ENCODE measurements at regions not wholly inside any gene's neighbourhood (a gene's known extent, or its start where the extent isn't known, plus 50 kb on each side); places are given as distances from the start of the nearest gene placed in this dataset.
"Not testable (repeated sequence)": the region's sequence is repeated elsewhere in the genome, so short reads cannot be mapped to it uniquely, and the experiment has no call there.

- TF ChIP-seq CTCF (IDR thresholded peaks at IDR 0.05; ENCODE audit: borderline replicate concordance, extremely low read depth, insufficient read depth), result no peak
- Histone ChIP-seq H3K9me3 (ENCODE audit: control insufficient read depth in 2 of 3, insufficient read depth in 1 of 3, low read length in 3 of 3) (no peaks in the 10 kb centered on the region), H3K4me1 (ENCODE audit: control insufficient read depth in 2 of 3, insufficient read depth in 2 of 3, low read depth in 1 of 3, low read length in 3 of 3) (no peaks in the 10 kb centered on the region), H3K36me3 (ENCODE audit: control insufficient read depth in 2 of 3, insufficient read depth in 3 of 3, low read length in 3 of 3) (no peaks in the 10 kb centered on the region), H3K4me3 (ENCODE audit: low read length in 3 of 3) (no peak overlapping the region), H3K27me3 (ENCODE audit: control insufficient read depth, insufficient read depth, low read length) (no peaks in the 10 kb centered on the region), H3K27ac (ENCODE audit: low read depth in 2 of 2, low read length in 2 of 2) (no peak overlapping the region), H3K9ac (ENCODE audit: low read length in 3 of 3) (no peak overlapping the region)
- intact Hi-C loops (cut with DNase I), result no loop called here
- FAIRE-seq (no peak), DNase-seq (no peak)
These were observed 791.3 kb downstream of the TENT5A start for GRCh38 chr6:80961166-80961565.

- H3K4me3 ChIP-seq (ENCODE audit: low read length in 3 of 3), result no peak overlapping the region
- H3K27me3 ChIP-seq (ENCODE audit: control insufficient read depth, insufficient read depth, low read length), result no peaks in the 10 kb centered on the region
- no peak for TF ChIP-seq CTCF (IDR thresholded peaks at IDR 0.05; ENCODE audit: borderline replicate concordance, extremely low read depth, insufficient read depth)
- no peak overlapping the region for H3K9ac ChIP-seq (ENCODE audit: low read length in 3 of 3)
- no peak for FAIRE-seq
- H3K36me3 ChIP-seq (ENCODE audit: control insufficient read depth in 2 of 3, insufficient read depth in 3 of 3, low read length in 3 of 3), result no peaks in the 10 kb centered on the region
- DNase-seq, result no peak
- H3K4me1 ChIP-seq (ENCODE audit: control insufficient read depth in 2 of 3, insufficient read depth in 2 of 3, low read depth in 1 of 3, low read length in 3 of 3), result no peaks in the 10 kb centered on the region
- no peaks in the 10 kb centered on the region for H3K9me3 ChIP-seq (ENCODE audit: control insufficient read depth in 2 of 3, insufficient read depth in 1 of 3, low read length in 3 of 3)
- no peak overlapping the region for H3K27ac ChIP-seq (ENCODE audit: low read depth in 2 of 2, low read length in 2 of 2)
- intact Hi-C loops (cut with DNase I), result no loop called here
These were observed 793.4 kb downstream of the TENT5A start for GRCh38 chr6:80959034-80959433.

GRCh38 chr6:80956898-80957297 is 795.6 kb downstream of the TENT5A start:
- intact Hi-C loops (cut with DNase I), result no loop called here
- no peak overlapping the region for H3K9ac ChIP-seq (ENCODE audit: low read length in 3 of 3)
- no peak for TF ChIP-seq CTCF (IDR thresholded peaks at IDR 0.05; ENCODE audit: borderline replicate concordance, extremely low read depth, insufficient read depth)
- H3K9me3 ChIP-seq (ENCODE audit: control insufficient read depth in 2 of 3, insufficient read depth in 1 of 3, low read length in 3 of 3), result no peaks in the 10 kb centered on the region
- H3K4me3 ChIP-seq (ENCODE audit: low read length in 3 of 3), result no peak overlapping the region
- no peaks in the 10 kb centered on the region for H3K4me1 ChIP-seq (ENCODE audit: control insufficient read depth in 2 of 3, insufficient read depth in 2 of 3, low read depth in 1 of 3, low read length in 3 of 3)
- H3K27ac ChIP-seq (ENCODE audit: low read depth in 2 of 2, low read length in 2 of 2), result no peak overlapping the region
- no peak for DNase-seq
- FAIRE-seq, result no peak
- no peaks in the 10 kb centered on the region for H3K27me3 ChIP-seq (ENCODE audit: control insufficient read depth, insufficient read depth, low read length)
- no peaks in the 10 kb centered on the region for H3K36me3 ChIP-seq (ENCODE audit: control insufficient read depth in 2 of 3, insufficient read depth in 3 of 3, low read length in 3 of 3)

GRCh38 chr6:80952479-80952878 is 800.0 kb downstream of the TENT5A start:
- H3K9me3 ChIP-seq (ENCODE audit: control insufficient read depth in 2 of 3, insufficient read depth in 1 of 3, low read length in 3 of 3); DNase-seq; H3K4me3 ChIP-seq (ENCODE audit: low read length in 3 of 3); H3K9ac ChIP-seq (ENCODE audit: low read length in 3 of 3); H3K27me3 ChIP-seq (ENCODE audit: control insufficient read depth, insufficient read depth, low read length); FAIRE-seq; H3K27ac ChIP-seq (ENCODE audit: low read depth in 2 of 2, low read length in 2 of 2); intact Hi-C loops (cut with DNase I); H3K4me1 ChIP-seq (ENCODE audit: control insufficient read depth in 2 of 3, insufficient read depth in 2 of 3, low read depth in 1 of 3, low read length in 3 of 3); H3K36me3 ChIP-seq (ENCODE audit: control insufficient read depth in 2 of 3, insufficient read depth in 3 of 3, low read length in 3 of 3): not testable (repeated sequence)

Data from kidney (tissue), 13 donors.